HepG2 (cell line): ENCODE measurements at regions not wholly inside any gene's neighbourhood (a gene's known extent, or its start where the extent isn't known, plus 50 kb on each side); places are given as distances from the start of the nearest gene placed in this dataset.

ENCODE experiments used
- CTCF ChIP-seq: sonication (generic); formaldehyde crosslinking; IDR thresholded peaks from 2 replicates; pipeline ENCODE4 v1.5.0; 2020; ENCODE audit warnings: mild to moderate bottlenecking, missing genetic modification reagents, moderate library complexity
- EZH2 ChIP-seq: conservative IDR thresholded peaks from 2 replicates; pipeline ENCODE4 v1.6.1; 2012; ENCODE audit warnings: mild to moderate bottlenecking, low read depth, low read length, moderate library complexity
- HOXA7 ChIP-seq: sonication (generic); formaldehyde crosslinking; IDR thresholded peaks from 2 replicates; pipeline ENCODE4 v1.8.1; 2022; ENCODE audit warnings: mild to moderate bottlenecking, missing genetic modification reagents, moderate library complexity
- JUND ChIP-seq: sonication (generic); formaldehyde crosslinking; IDR thresholded peaks from 2 replicates; pipeline ENCODE4 v1.8.0; 2022; ENCODE audit warnings: mild to moderate bottlenecking, missing genetic modification reagents
- KLF16 ChIP-seq, 2 experiments: sonication (generic) in 1 of 2; formaldehyde crosslinking in 1 of 2; IDR thresholded peaks; 2 replicates each; pipeline versions ENCODE4 v1.6.1 to v1.8.0; 2016 to 2023; ENCODE audit warnings: missing genetic modification reagents in 2 of 2, missing compliant biosample characterization in 1 of 2
- MXI1 ChIP-seq: IDR thresholded peaks from 3 replicates; pipeline ENCODE4 v1.6.1; 2012; ENCODE audit warnings: low read depth, low read length, inconsistent platforms, borderline replicate concordance
- POLR2A ChIP-seq, 2 experiments: IDR thresholded peaks; 2 replicates each; pipeline ENCODE4 v1.6.1; 2011; ENCODE audit warnings: low read depth in 2 of 2, low read length in 2 of 2, mild to moderate bottlenecking in 1 of 2, moderate library complexity in 1 of 2; ENCODE audit not compliant: insufficient read depth in 1 of 2
- POLR2AphosphoS5 ChIP-seq: IDR thresholded peaks from 2 replicates; pipeline ENCODE4 v1.6.1; 2012; ENCODE audit warnings: low read depth, low read length
- PTBP1 ChIP-seq: fragments of 200-400 bp; formaldehyde crosslinking; IDR thresholded peaks from 2 replicates; pipeline ENCODE4 v1.6.1; 2018; ENCODE audit warnings: low read length, low read depth; ENCODE audit not compliant: poor library complexity, severe bottlenecking
- RAD21 ChIP-seq: fragments of 450-650 bp; formaldehyde crosslinking; IDR thresholded peaks from 2 replicates; pipeline ENCODE4 v1.5.0; 2020; ENCODE audit warnings: mild to moderate bottlenecking
- THAP7 ChIP-seq: sonication (generic); formaldehyde crosslinking; IDR thresholded peaks from 2 replicates; pipeline ENCODE4 v1.8.1; 2023; ENCODE audit warnings: mild to moderate bottlenecking, missing genetic modification reagents
- TRIM24 ChIP-seq: sonication (generic); formaldehyde crosslinking; IDR thresholded peaks from 2 replicates; pipeline ENCODE4 v1.8.0; 2022; ENCODE audit warnings: mild to moderate bottlenecking, missing genetic modification reagents
- YY1 ChIP-seq: IDR thresholded peaks from 2 replicates; pipeline ENCODE4 v1.6.1; 2011; ENCODE audit warnings: low read length, low read depth, moderate library complexity, mild to moderate bottlenecking; ENCODE audit not compliant: insufficient read depth, insufficient replicate concordance
- ZNF704 ChIP-seq: sonication (generic); formaldehyde crosslinking; IDR thresholded peaks from 2 replicates; pipeline ENCODE4 v1.8.1; 2023; ENCODE audit warnings: mild to moderate bottlenecking, inconsistent platforms, moderate library complexity, missing genetic modification reagents, borderline replicate concordance

- TF ChIP-seq MXI1 = no peak
- TF ChIP-seq JUND = no peak
- no peak for TF ChIP-seq POLR2AphosphoS5
- no peak for TF ChIP-seq KLF16 (CRISPR knock-in tag; IDR thresholded peaks at IDR 0.05)
- TF ChIP-seq HOXA7 (CRISPR knock-in tag) = no peak
- TF ChIP-seq RAD21 (CRISPR knock-in tag) = no peak
- TF ChIP-seq ZNF704 (CRISPR knock-in tag) = no peak
- no peak for TF ChIP-seq CTCF
- no peak for TF ChIP-seq EZH2
- no peak for TF ChIP-seq TRIM24 (CRISPR knock-in tag)
- TF ChIP-seq POLR2A (IDR thresholded peaks at IDR 0.05; ENCODE audit: insufficient read depth in 1 of 2, low read depth in 2 of 2, low read length in 2 of 2) = no peak
- TF ChIP-seq THAP7 (CRISPR knock-in tag) = no peak
- TF ChIP-seq YY1 = no peak
- TF ChIP-seq PTBP1 = no peak
Measured at GRCh38 chr21:23613014-23613413, 1994.3 kb downstream of the MRPL39 start.
